ENCODE measurements at regions not wholly inside any gene's neighbourhood (a gene's known extent, or its start where the extent isn't known, plus 50 kb on each side); places are given as distances from the start of the nearest gene placed in this dataset.
"Not testable (repeated sequence)": the region's sequence is repeated elsewhere in the genome, so short reads cannot be mapped to it uniquely, and the experiment has no call there.

DNA sequence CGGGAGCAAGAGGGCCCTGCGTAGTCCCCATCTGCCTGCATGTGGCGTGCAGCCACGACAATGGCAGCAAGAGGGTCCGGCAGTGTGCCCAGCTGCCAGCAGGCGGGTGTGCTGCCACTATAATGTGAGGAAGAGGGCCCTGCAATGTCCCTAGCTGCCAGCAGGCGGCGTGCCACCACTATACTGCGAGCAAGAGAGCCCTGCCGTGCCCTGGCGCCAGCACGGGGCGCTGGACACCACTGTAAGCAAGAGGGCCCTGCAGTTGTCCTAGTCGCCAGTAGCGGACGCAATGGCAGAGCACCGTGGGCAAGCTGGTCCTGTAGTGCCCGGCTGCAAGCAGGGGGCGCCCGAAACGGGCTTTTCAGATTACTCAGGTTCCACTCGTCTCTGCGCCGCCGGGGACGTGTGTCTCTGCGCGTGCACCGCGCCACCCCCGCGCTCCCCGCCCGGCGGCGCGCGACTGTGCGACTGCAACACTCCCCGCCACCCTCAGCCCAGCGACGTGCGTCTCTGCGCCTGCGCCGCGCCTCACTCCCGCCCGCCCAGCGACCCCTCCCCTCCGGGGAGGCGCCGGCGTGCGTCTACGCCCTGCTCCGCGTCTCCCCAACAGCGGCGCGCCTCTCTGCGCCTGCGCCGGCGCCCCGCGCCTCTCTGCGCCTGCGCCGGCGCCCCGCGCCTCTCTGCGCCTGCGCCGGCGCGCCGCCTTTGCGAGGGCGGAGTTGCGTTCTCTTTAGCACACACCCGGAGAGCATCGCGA is 159.4 kb upstream of the FRG2B start:
- DNase-seq (ENCODE audit: low read depth, low spot score): peak; percentile 0

DNA sequence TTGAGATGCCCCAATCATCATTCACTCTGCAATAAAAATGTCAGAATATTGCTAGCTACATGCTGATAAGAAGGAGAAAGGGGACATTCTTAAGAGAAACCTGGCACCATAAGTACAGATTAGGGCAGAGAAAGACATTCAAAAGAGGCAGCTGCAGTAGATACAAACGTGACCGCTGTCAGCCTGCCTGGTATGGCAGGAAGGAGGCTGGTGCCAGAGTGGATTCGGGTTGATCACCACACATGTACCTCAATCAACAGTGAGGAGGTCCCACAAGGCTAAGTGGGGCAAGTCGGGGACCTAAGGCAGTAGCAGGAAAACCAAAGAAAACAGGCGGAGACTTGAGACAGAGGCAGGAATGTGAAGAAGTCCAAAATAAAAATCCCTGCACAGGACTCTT is 158.6 kb upstream of the FRG2B start:
- not testable (repeated sequence) for DNase-seq (ENCODE audit: low read depth, low spot score)

DNA sequence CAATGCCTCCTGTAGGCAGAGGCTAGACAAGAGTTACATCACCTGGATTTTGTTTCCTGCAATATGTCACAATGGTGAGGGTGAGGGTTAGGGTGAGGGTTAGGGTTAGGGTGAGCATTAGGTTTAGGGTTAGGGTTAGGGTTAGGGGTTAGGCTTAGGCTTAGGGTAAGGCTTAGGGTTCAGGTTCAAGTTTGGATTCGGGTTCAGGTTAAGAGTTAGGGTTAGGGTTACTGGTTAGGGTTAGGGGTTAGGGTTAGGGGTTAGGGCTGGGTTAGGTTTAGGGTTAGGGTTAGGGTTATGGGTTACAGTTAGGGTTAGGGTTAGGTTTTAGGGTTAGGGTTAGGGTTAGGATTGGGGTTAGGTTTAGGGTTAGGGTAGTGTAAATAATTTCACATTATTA is 138.7 kb upstream of the FRG2B start:
- not testable (repeated sequence) for DNase-seq (ENCODE audit: low read depth, low spot score)

DNA sequence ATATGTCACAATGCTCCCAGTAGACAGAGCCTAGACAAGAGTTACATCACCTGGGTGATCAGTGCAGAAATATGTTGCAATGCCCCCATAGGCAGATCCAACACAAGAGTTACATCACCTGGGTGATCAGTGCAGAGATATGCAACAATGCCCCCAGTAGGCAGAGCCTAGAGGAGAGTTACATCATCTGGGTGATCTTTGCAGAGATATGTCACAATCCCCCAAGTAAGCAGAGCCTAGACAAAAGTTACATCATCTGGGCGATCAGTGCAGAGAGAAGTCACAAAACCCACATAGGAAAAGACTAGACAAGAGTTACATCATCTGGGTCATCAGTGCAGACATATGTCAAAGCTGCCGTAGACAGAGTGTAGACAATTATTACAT is 138.2 kb upstream of the FRG2B start:
- DNase-seq (ENCODE audit: low read depth, low spot score): not testable (repeated sequence)

DNA sequence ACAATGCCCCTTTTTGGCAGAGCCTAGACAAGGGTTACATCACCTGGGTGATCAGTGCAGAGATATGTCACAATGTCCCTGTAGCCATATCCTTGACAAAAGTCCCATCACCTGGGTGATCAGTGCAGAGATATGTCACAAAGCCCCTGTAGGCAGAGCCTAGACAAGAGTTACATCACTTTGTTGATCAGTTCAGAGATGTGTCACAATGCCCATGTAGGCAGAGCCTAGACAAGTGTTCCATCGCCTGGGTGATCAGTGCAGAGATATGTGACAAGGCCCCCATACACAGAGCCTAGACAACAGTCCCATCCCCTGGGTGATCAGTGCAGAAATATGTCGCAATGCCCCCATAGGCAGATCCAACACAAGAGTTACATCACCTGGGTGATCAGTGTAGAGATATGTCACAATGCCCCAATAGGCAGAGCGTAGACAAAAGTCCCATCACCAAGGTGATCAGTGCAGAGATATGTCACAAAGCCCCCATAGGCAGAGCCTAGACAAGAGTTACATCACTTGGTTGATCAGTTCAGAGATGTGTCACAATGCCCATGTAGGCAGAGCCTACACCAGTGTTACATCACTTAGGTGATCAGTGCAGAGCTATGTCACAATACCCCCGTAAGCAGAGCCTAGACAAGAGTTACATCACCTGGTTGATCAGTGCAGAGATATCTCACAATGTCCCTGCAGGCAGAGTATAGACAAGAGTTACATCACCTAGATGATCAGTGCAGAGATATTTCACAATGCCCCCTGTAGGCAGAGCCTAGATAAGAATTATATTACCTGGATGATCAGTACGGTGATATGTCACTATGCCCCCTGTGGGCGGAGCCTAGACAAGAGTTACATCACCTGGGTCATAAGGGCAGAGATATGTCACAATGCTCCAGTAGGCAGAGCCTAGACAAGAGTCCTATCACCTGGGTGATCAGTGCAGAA is 137.6 kb upstream of the FRG2B start:
- not testable (repeated sequence) for DNase-seq (ENCODE audit: low read depth, low spot score)

DNA sequence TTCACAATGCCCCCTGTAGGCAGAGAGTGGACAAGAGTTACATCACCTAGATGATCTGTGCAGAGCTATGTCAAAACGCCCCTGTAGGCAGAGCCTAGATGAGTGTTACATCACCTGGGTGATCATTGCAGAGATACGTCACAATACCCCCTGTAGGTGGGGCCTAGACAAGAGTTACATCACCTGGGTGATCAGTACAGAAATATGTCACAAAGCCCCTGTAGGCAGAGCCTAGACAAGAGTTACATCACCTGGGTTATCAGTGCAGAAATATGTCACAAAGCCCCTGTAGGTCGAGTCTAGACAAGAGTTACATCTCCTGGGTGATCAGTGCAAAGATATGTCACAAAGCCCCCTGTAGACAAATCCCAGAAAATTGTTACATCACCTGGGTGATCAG is 136.6 kb upstream of the FRG2B start:
- not testable (repeated sequence) for DNase-seq (ENCODE audit: low read depth, low spot score)

DNA sequence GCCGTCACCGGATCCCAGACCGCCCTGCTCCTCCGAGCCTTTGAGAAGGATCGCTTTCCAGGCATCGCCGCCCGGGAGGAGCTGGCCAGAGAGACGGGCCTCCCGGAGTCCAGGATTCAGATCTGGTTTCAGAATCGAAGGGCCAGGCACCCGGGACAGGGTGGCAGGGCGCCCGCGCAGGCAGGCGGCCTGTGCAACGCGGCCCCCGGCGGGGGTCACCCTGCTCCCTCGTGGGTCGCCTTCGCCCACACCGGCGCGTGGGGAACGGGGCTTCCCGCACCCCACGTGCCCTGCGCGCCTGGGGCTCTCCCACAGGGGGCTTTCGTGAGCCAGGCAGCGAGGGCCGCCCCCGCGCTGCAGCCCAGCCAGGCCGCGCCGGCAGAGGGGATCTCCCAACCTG is 127.0 kb upstream of the FRG2B start:
- not testable (repeated sequence) for DNase-seq (ENCODE audit: low read depth, low spot score)

All from ELF-1 (cell line).